HG03378 (cell line): ENCODE measurements at regions not wholly inside any gene's neighbourhood (a gene's known extent, or its start where the extent isn't known, plus 50 kb on each side); places are given as distances from the start of the nearest gene placed in this dataset.
A peak's percentile ranks its signal among the peaks of the same experiment; 100 is the strongest.

ENCODE experiments used
- ATAC-seq: cut with Tn5 transposase; IDR thresholded peaks from one replicate; pipeline ENCODE4 v1.9.1; 2021; ENCODE audit warnings: mild to moderate bottlenecking, moderate library complexity; ENCODE audit not compliant: unreplicated experiment

GRCh38 chr3:87354398-87354797 is 78.0 kb upstream of the POU1F1 start:
- no peak for ATAC-seq

- no peak for ATAC-seq
Observed at GRCh38 chr3:87351937-87352336, 75.6 kb upstream of the POU1F1 start.

GRCh38 chr3:87350367-87351199 is 74.2 kb upstream of the POU1F1 start:
- ATAC-seq = peak; percentile 99

- no peak for ATAC-seq
Observed at GRCh38 chr3:87349833-87350232, 73.4 kb upstream of the POU1F1 start.

GRCh38 chr3:87336761-87337160 is 60.4 kb upstream of the POU1F1 start:
- ATAC-seq = no peak

- ATAC-seq = no peak
Observed at GRCh38 chr3:87335931-87336330, 59.5 kb upstream of the POU1F1 start.

- peak; percentile 89 for ATAC-seq
Observed at GRCh38 chr3:87333393-87333892, 57.1 kb upstream of the POU1F1 start.

- no peak for ATAC-seq
Observed at GRCh38 chr3:87332789-87333188, 56.4 kb upstream of the POU1F1 start.

GRCh38 chr3:87329065-87329464 is 52.7 kb upstream of the POU1F1 start:
- ATAC-seq = no peak
